Cardiac muscle cell (in vitro differentiated cells and primary cell): ENCODE measurements at regions not wholly inside any gene's neighbourhood (a gene's known extent, or its start where the extent isn't known, plus 50 kb on each side); places are given as distances from the start of the nearest gene placed in this dataset.

ENCODE experiments used
- DNase-seq, 2 donors: peaks; one replicate each; pipeline versions ENCODE4 v3.0.0 to v3.0.0-alpha.2; 2010 to 2017; ENCODE audit warnings: low read depth in 1 of 2, low spot score in 1 of 2
- H3K27ac ChIP-seq: fragments of 200-600 bp; sonication (generic); 2 replicates; pipeline ENCODE4 v1.5.1; 2016
- H3K27me3 ChIP-seq: fragments of 200-600 bp; sonication (generic); 2 replicates; pipeline ENCODE4 v1.6.0; 2016; ENCODE audit warnings: control low read depth
- H3K36me3 ChIP-seq: fragments of 200-600 bp; sonication (generic); 2 replicates; pipeline ENCODE4 v1.5.1; 2016; ENCODE audit warnings: control low read depth
- H3K4me1 ChIP-seq: fragments of 200-600 bp; sonication (generic); 2 replicates; pipeline ENCODE4 v1.8.1; 2017; ENCODE audit warnings: low read depth, mild to moderate bottlenecking, mixed run types
- H3K4me3 ChIP-seq: fragments of 200-600 bp; sonication (generic); 2 replicates; pipeline ENCODE4 v1.5.1; 2016; ENCODE audit warnings: mild to moderate bottlenecking
- H3K9me3 ChIP-seq: fragments of 200-600 bp; sonication (generic); 2 replicates; pipeline ENCODE4 v1.5.1; 2017; ENCODE audit warnings: low read depth, mild to moderate bottlenecking, control low read depth
- CTCF ChIP-seq: IDR thresholded peaks from 2 replicates; pipeline ENCODE4 v1.5.1; 2012; ENCODE audit warnings: low read depth, mild to moderate bottlenecking, low read length

GRCh38 chr2:238750212-238750904 lies 97.5 kb upstream of the TWIST2 start:
- H3K27me3 ChIP-seq: no peaks in the 10 kb centered on the region
- no peak for TF ChIP-seq CTCF
- no peak for DNase-seq
- no peaks in the 10 kb centered on the region for H3K36me3 ChIP-seq
- H3K9me3 ChIP-seq: peaks cover 2% of the 10 kb centered on the region
- H3K27ac ChIP-seq: no peak overlapping the region
- no peak overlapping the region for H3K4me3 ChIP-seq
- H3K4me1 ChIP-seq: no peaks in the 10 kb centered on the region

- H3K4me1 ChIP-seq: no peaks in the 10 kb centered on the region
- H3K36me3 ChIP-seq: no peaks in the 10 kb centered on the region
- peak; percentile 33 for TF ChIP-seq CTCF
- DNase-seq: no peak
- H3K27me3 ChIP-seq: no peaks in the 10 kb centered on the region
- H3K4me3 ChIP-seq: no peak overlapping the region
- no peak overlapping the region for H3K27ac ChIP-seq
- H3K9me3 ChIP-seq: peaks cover 2% of the 10 kb centered on the region
These were observed 93.6 kb upstream of the TWIST2 start for GRCh38 chr2:238754259-238754658.

- Histone ChIP-seq H3K9me3 (no peaks in the 10 kb centered on the region), H3K36me3 (no peaks in the 10 kb centered on the region), H3K4me3 (no peak overlapping the region), H3K4me1 (no peaks in the 10 kb centered on the region), H3K27ac (no peak overlapping the region), H3K27me3 (no peaks in the 10 kb centered on the region)
- no peak for TF ChIP-seq CTCF
- peak in 1 of 2 donors; percentile 46 for DNase-seq
These were observed 86.0 kb upstream of the TWIST2 start for GRCh38 chr2:238761868-238762267.

GRCh38 chr2:238763471-238763995 lies 84.4 kb upstream of the TWIST2 start:
- Histone ChIP-seq H3K27ac (no peak overlapping the region), H3K9me3 (no peaks in the 10 kb centered on the region), H3K4me1 (no peaks in the 10 kb centered on the region), H3K27me3 (no peaks in the 10 kb centered on the region), H3K4me3 (no peak overlapping the region), H3K36me3 (no peaks in the 10 kb centered on the region)
- no peak for DNase-seq
- no peak for TF ChIP-seq CTCF

GRCh38 chr2:238765590-238765989 lies 82.3 kb upstream of the TWIST2 start:
- Histone ChIP-seq H3K36me3 (no peaks in the 10 kb centered on the region), H3K4me1 (no peaks in the 10 kb centered on the region), H3K4me3 (no peak overlapping the region), H3K9me3 (peaks cover 7% of the 10 kb centered on the region), H3K27ac (no peak overlapping the region), H3K27me3 (no peaks in the 10 kb centered on the region)
- TF ChIP-seq CTCF: no peak
- DNase-seq: no peak
